ENCODE measurements at regions not wholly inside any gene's neighbourhood (a gene's known extent, or its start where the extent isn't known, plus 50 kb on each side); places are given as distances from the start of the nearest gene placed in this dataset.

DNA sequence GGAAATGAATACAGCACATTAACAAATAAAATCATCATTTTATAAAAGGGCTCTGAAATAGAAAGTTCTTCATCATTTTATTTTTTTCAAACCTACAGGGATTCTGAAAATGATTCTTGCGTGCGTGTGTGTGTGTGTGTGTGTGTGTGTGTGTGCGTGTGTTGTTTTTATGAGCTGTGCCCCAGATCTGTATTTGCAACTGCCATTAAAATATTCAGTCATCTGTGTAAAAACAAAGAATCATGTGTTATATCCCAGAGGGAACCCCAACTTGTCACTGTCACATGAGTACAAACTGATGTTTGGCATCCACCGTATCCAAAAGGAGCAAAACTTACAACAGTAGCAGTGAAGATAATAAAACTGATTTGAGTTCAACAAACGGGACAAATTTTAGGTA is 635.4 kb upstream of the PFKP start:
- no peak for DNase-seq

DNA sequence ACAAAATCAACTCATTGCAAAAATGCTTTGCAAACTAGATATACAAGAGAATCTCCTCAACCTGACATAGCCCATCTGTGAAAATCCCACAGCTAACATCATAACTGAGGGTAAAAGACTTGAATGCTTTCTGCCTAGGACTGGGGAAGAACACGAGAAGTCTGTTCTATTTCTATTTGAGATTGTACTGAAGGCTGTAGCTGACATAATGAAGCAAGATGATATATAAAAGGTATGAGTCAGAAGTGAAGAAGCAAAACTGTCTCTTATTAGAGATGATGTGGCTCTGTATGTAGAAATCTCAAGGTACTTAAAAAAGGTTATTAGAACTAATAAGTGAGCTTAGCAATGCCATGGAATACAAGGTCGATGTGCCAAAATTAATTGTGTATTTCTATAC is 639.9 kb upstream of the PFKP start:
- no peak for DNase-seq

GRCh38 chr10:2425320-2425719 is 642.0 kb upstream of the PFKP start:
- no peak for DNase-seq

DNA sequence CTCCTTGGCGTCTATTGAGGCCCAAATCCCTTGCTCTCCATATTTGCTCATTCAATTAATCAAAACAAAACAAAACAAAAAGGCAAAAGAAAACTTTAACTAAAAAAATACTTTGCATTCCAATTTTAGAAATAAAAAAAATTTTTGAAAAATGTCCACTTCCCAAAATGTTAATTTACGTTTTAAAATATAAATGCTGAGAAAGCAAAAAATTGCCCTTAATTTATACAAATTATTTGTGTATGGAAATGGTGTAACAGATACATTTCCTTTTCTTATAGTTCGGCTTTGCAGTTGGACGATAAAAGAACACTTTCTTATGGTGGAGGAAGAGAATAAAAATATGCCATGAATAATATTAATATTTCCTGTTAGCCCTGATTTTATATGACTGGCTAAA is 652.8 kb upstream of the PFKP start:
- no peak for DNase-seq

DNA sequence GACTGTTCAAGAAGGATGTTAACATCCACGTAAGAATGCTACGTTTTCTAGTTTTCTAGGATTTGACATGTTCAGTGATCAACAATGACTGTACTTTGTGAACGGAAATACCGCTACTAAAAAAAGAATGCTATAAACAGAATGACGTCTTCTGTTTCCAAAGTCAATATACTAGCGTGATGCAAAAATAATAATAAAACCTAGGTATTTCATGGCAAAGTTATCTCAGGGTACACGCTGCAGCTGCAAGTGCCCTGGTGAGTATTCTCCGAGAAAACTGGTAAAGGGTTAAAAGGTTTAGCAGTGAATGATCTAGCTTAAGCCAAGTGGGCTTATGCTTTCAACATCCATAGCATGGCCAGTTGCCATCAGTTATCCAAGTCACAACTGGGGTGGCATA is 653.3 kb upstream of the PFKP start:
- no peak for DNase-seq

GRCh38 chr10:2410049-2410448 is 657.3 kb upstream of the PFKP start:
- DNase-seq = no peak

GRCh38 chr10:2401459-2401858 is 664.1 kb upstream of the ADARB2 start:
- no peak for DNase-seq

DNA sequence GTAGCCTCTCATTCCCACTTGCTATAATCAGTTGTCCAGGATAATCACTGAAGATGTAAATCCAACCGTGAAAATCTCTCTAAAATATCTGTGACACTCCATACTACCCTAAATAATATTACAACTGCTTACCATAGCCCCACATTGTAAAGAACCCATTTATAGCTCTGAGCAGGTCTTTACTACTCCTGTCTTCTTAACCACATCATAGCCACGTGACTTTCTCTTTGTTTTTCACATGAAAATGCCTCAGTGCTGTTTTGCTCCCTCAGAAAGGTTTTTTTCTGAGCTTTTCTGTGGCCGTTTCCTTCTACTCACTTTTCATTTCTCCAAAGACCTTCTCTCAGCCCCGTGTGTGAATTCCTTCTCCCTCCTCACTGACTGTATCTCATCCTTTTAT is 662.2 kb upstream of the ADARB2 start:
- DNase-seq = no peak

- no peak for DNase-seq
These were observed 655.0 kb upstream of the ADARB2 start for GRCh38 chr10:2392145-2392812.

DNA sequence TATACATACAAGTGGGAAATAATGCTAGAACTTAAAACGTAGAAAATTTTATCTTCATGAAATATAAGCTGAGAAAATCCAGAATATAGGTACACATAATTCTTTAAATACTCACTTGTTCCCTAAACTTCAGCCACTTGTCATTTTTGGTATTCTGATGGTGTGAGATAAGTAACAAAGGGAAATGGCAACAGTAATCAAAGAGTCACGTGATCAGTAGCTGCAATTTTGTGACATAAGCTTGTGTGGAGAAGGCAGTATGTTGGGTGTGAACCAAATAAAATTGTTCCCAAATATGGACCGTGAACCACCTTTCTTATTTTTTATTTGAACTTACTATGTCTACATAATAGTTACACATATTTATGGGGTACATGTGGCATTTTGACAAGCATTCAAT is 650.3 kb upstream of the ADARB2 start:
- peak in 1 of 5 experiments; percentile 3 for DNase-seq

- DNase-seq = no peak
These were observed 649.9 kb upstream of the ADARB2 start for GRCh38 chr10:2387261-2387660.

- no peak for DNase-seq
These were observed 642.9 kb upstream of the ADARB2 start for GRCh38 chr10:2380218-2380617.

GRCh38 chr10:2367083-2367482 is 629.8 kb upstream of the ADARB2 start:
- DNase-seq = no peak

DNA sequence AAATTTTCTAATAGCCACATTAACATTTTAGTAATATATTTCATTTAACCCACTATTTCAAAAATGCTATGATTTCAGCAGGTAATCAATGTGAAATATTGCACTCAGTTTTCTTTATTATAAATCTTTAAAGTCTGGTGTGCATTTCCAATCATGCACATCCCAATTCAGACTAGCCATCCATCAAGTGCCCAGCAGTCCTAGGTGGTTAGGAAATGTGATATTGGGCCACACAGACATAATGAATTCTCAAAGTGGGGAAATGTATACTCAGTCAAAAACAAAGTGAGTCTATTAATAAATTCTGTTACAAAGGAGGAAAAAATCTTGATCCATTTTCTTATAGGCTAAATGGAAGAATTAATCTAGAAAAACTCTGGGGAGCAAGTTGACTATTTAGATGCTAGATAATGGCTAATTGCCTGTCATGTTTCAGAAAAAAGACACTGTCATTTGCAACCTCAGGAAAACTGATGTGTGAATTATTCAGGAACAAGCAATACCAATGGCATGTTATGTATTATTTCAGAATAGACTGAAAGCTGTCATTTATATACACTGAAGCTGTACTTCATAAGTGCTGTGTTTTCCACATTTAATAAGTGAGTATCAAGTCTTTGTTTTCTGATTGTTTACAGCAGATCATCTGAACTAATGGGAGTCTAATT is 629.1 kb upstream of the ADARB2 start:
- DNase-seq = no peak

DNA sequence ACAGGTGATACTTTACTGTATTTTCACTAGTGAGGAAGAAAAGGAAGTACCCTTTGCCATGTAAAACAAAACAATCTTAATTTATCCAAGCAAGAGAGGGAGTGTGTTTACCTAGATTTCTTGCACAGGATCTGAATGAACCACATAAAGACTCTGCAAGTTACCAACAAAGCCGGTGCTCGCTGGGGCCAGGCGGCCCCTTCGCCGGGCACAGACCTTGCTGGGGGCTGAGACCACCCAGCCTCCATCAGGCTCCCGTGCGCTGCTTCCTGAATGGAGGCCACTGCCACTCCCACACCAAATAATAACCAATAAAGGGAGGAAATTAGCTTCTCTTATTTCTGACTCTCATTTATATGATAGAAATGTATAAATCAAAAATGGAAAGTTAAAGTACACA is 625.0 kb upstream of the ADARB2 start:
- no peak for DNase-seq

DNA sequence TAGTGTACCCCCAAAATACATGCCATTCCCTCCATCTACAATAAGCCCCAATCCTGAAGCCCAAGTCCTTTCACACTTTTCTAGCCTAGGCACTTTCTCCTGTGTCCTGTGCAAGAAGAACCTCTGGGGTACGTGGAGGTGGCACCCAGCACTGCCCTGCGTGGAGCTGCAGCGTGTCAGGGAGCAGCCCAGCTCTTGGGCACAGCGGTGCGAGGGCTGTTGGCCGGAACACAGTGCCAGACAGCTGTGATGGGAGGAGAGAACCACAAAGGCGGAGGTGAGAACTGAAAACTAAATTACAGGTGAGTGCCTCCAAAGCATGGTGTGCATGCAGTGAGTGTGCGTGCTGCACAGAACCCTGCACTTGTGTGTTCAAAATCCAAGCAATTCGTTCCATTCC is 621.3 kb upstream of the ADARB2 start:
- DNase-seq = no peak

DNA sequence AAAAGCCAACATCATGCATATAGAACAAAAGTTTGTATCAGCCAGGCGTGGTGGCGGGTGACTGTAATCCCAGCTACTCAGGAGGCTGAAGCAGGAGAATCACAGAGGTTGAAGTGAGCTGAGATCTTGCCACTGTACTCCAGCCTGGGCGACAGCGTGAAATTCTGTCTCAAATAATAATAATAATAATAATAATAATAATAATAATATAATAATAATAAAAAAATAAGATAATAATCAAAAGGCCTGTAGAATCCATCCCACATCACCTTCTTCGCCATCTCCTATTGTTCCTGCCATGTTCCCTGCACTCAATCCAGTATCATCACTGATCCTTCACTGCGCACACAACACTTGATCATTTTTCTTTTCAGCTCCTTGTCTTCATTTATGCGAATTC is 619.3 kb upstream of the ADARB2 start:
- no peak for DNase-seq

DNA sequence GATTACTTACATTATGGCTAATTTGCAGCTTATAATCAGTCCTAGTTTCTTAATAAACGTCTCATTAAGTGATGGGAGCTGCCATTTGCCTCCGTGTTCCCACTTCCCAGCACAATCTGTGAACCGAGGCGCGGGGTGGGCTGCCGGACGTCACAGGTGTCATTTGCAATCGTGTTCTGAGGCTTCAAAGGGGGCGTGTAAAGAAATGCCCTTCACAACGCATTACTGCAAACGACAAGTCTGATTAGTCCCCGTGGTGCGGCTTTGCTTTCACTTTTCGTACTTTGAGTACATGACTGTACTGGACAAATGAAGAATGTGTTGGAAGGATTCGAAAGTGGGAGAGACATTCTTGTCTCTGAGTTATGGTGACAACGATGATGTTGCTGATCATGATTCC is 614.2 kb upstream of the ADARB2 start:
- no peak for DNase-seq

- DNase-seq = no peak
These were observed 604.9 kb upstream of the ADARB2 start for GRCh38 chr10:2342206-2342605.

DNA sequence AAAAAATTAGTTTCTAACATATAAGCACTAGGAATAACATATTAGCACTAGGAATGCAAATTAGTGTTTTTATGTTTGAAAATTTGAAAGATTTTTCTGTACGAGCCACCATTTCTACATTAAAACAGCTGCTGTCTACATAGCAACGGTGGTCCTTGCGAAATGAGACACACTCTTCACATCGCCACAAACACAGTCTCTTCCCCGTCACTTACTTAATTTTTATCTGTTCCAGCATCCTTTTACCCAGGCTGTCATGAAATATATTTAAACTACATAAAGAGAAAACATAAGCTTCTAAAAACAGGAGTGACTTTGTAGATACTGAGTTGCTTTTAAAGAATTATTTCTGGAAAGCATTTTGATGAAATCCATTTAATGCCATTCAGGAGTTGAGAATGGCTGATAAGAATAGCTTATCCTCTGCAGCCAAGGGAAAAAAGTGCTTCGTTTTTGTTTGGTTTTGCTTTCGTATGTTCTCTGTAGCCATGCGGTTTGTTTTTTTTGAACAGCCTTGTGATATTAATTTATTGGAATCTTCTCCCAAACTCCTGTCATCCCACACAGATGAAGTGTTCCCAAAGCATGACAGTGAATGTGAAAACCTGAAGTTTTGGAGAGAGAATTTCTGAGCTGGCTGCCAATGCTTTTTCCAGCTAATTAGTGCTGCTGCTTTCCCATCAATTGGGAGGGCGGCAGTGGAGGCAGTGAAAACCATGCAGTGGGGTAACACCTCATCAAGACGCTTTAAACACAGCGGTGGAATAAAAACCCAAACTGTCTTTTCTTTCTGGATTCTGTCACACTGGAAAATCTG is 603.7 kb upstream of the ADARB2 start:
- DNase-seq = no peak

- no peak for DNase-seq
These were observed 598.3 kb upstream of the ADARB2 start for GRCh38 chr10:2335626-2336025.

DNA sequence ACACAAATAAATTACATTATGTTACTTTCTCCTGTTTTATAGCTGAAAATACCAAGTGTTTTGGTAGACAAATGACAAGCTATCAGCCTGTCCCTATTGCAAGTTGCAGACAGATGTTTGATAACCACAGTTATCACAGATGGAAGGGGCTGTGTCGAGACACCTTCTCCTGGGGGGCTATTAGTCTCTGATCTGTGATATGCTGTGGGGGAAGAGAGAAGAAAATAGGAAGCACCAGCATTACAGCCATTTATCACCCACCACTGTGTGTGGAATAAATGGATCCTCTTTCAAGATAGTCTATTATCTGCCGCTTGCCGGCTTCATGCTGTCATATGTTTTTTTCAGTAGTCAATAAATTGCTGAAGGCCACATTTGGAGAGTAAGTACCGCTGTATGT is 597.2 kb upstream of the ADARB2 start:
- DNase-seq = no peak

- DNase-seq = no peak
These were observed 591.8 kb upstream of the ADARB2 start for GRCh38 chr10:2329082-2329481.

- no peak for DNase-seq
These were observed 589.1 kb upstream of the ADARB2 start for GRCh38 chr10:2326411-2326810.
